BLaER1 (cell line): ENCODE measurements at regions not wholly inside any gene's neighbourhood (a gene's known extent, or its start where the extent isn't known, plus 50 kb on each side); places are given as distances from the start of the nearest gene placed in this dataset.

Experiments used
- H3K27ac ChIP-seq: shearing (Covaris generic); formaldehyde crosslinking; 2 replicates; pipeline ENCODE4 v1.8.1; 2022
- H3K27me3 ChIP-seq: shearing (Covaris generic); formaldehyde crosslinking; 2 replicates; pipeline ENCODE4 v1.8.1; 2022
- H3K36me3 ChIP-seq: shearing (Covaris generic); formaldehyde crosslinking; 2 replicates; pipeline ENCODE4 v1.8.1; 2022
- H3K4me1 ChIP-seq: shearing (Covaris generic); formaldehyde crosslinking; 2 replicates; pipeline ENCODE4 v1.8.1; 2022
- H3K4me2 ChIP-seq: shearing (Covaris generic); formaldehyde crosslinking; 2 replicates; pipeline ENCODE4 v1.8.1; 2022
- H3K4me3 ChIP-seq: shearing (Covaris generic); formaldehyde crosslinking; 2 replicates; pipeline ENCODE4 v1.8.1; 2022
- H3K9ac ChIP-seq: shearing (Covaris generic); formaldehyde crosslinking; 2 replicates; pipeline ENCODE4 v1.8.1; 2022
- H3K9me3 ChIP-seq: shearing (Covaris generic); formaldehyde crosslinking; 2 replicates; pipeline ENCODE4 v1.8.1; 2022
- H4K20me1 ChIP-seq: shearing (Covaris generic); formaldehyde crosslinking; 2 replicates; pipeline ENCODE4 v1.8.1; 2022
- Cebpa-rat ChIP-seq: shearing (Covaris generic); IDR thresholded peaks from 2 replicates; pipeline ENCODE4 v1.8.1; 2022

GRCh38 chr2:15763822-15764682 is 172.4 kb downstream of the DDX1 start:
- Histone ChIP-seq H3K4me1 (no peaks in the 10 kb centered on the region), H3K27ac (no peak overlapping the region), H3K9ac (no peak overlapping the region), H3K27me3 (no peaks in the 10 kb centered on the region; the same call in 1 of the 2 replicates), H3K4me2 (no peak overlapping the region), H3K9me3 (no peaks in the 10 kb centered on the region), H3K36me3 (no peaks in the 10 kb centered on the region), H4K20me1 (no peaks in the 10 kb centered on the region), H3K4me3 (no peak overlapping the region)
- TF ChIP-seq Cebpa-rat: no peak

DNA sequence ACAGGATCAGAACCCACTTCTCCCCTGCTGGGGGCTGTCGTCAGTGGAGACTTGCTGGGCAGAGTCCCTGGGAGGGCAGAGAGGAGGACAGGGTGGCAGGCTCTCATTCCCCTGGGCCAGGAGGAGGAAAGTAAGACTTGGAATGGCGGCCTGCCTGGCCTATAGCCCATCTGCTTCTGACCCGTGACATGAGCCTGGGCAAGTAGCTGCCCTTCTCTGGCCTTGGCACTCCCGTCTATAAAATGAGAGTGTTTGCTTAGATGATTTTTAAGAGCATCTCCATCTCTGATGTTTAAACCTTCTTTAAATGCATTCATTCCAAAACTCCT is 173.0 kb downstream of the DDX1 start:
- Histone ChIP-seq H3K4me2 (no peak overlapping the region), H3K9me3 (no peaks in the 10 kb centered on the region), H3K27me3 (no peaks in the 10 kb centered on the region; the same call in 1 of the 2 replicates), H3K4me3 (no peak overlapping the region), H3K9ac (no peak overlapping the region), H3K4me1 (no peaks in the 10 kb centered on the region), H3K36me3 (no peaks in the 10 kb centered on the region), H4K20me1 (no peaks in the 10 kb centered on the region), H3K27ac (no peak overlapping the region)
- TF ChIP-seq Cebpa-rat: no peak

DNA sequence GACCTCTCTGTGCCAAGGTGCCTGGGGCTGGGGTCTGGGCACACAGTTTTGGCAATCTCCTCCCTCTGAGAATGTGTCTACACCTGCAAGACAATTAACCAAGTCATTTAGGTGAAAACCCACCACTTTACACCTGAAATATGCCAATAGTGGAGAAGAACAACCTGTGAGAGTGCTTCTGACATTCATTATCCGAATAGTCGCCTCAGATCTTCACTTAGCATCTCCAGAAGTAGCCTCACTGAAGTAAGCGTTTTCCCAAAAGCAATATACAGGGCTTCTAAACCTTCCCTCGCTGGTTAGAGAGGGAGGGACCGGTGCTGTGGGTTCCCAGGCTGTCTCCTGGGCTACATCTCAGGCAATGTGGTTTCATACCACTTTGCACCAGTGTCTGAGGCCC is 173.5 kb downstream of the DDX1 start:
- Histone ChIP-seq H3K27me3 (no peaks in the 10 kb centered on the region; the same call in 1 of the 2 replicates), H3K9ac (no peak overlapping the region), H3K9me3 (no peaks in the 10 kb centered on the region), H3K4me2 (no peak overlapping the region), H3K4me1 (no peaks in the 10 kb centered on the region), H3K4me3 (no peak overlapping the region), H3K27ac (no peak overlapping the region), H3K36me3 (no peaks in the 10 kb centered on the region), H4K20me1 (no peaks in the 10 kb centered on the region)
- no peak for TF ChIP-seq Cebpa-rat

DNA sequence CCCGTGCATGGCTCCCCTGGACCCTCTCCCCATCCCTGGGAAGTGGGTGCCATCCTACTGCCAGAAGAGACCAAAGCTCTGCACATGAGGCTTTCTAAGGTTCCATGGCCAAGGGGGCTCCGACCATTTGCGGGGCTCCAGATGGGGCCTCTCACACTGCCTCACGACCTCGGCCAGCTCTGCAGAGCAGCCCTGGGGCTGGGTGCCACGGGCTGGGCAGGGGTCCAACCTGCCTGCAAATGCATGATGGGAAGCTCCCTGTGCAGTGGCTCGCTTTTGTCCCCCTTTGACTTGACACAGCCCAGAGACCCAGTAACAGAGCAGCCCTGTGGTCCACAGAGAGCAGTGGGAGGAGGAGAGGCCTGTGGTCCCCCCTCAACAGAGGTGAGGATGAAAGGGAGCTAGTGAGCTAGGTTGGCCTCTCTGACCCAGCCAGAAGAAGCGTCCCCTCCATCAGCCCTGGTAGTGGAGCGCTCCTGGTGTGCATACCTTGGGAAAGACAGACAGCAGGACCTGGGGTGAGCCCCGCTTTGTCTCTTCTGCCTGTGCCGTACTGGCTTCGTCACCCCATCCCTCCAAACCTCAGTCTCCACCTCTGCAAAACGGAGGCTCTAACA is 174.1 kb downstream of the DDX1 start:
- no peak for TF ChIP-seq Cebpa-rat
- Histone ChIP-seq H3K4me1 (no peaks in the 10 kb centered on the region), H3K27ac (no peak overlapping the region), H3K27me3 (no peaks in the 10 kb centered on the region; the same call in 1 of the 2 replicates), H3K9ac (no peak overlapping the region), H3K4me3 (no peak overlapping the region), H3K36me3 (no peaks in the 10 kb centered on the region), H3K4me2 (no peak overlapping the region), H3K9me3 (no peaks in the 10 kb centered on the region), H4K20me1 (no peaks in the 10 kb centered on the region)

- H3K27ac ChIP-seq: no peak overlapping the region
- H3K4me1 ChIP-seq: no peaks in the 10 kb centered on the region
- no peaks in the 10 kb centered on the region for H3K36me3 ChIP-seq
- TF ChIP-seq Cebpa-rat: no peak
- H3K4me3 ChIP-seq: no peak overlapping the region
- no peaks in the 10 kb centered on the region for H3K9me3 ChIP-seq
- no peaks in the 10 kb centered on the region for H4K20me1 ChIP-seq
- no peak overlapping the region for H3K4me2 ChIP-seq
- H3K9ac ChIP-seq: no peak overlapping the region
- no peaks in the 10 kb centered on the region; the same call in 1 of the 2 replicates for H3K27me3 ChIP-seq
Observed at GRCh38 chr2:15766303-15766861, 174.0 kb upstream of the MYCN start.

DNA sequence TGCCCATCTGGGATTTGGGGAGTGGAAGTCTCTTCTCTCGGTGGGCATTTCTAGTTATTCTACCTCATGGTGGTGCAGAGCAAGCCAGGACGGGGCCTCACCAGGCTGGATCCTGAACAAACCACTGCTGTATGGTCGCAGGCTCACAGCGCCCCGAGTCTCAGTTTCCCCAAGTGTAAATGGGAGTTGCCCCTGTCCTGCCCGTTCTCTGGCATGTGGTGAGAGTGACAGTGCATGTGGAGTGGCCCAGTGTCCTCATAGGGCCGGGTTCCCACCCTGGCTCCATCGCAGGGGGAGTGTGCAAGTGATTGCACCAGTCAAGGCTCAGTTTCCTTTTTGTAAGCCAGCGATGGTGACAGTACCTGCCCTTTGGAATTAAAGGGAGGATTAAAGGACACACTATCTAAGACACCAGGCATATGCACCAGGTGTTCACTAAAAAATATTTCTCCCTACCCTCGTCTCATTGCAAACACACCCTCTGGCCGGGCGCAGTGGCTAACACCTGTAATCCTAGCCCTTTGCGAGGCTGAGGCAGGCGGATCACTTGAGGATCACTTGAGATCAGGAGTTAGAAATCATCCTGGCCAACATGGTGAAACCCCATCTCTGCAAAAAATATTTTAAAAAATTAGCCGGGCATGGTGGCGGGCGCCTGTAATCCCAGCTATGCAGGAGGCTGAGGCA is 173.3 kb upstream of the MYCN start:
- TF ChIP-seq Cebpa-rat: no peak
- Histone ChIP-seq H3K27ac (no peak overlapping the region), H3K36me3 (no peaks in the 10 kb centered on the region), H3K4me2 (no peak overlapping the region), H4K20me1 (no peaks in the 10 kb centered on the region), H3K27me3 (no peaks in the 10 kb centered on the region; the same call in 1 of the 2 replicates), H3K4me1 (no peaks in the 10 kb centered on the region), H3K4me3 (no peak overlapping the region), H3K9me3 (no peaks in the 10 kb centered on the region), H3K9ac (no peak overlapping the region)

- H3K4me2 ChIP-seq: no peak overlapping the region
- H3K36me3 ChIP-seq: no peaks in the 10 kb centered on the region
- H3K4me1 ChIP-seq: no peaks in the 10 kb centered on the region
- H4K20me1 ChIP-seq: no peaks in the 10 kb centered on the region
- H3K9me3 ChIP-seq: no peaks in the 10 kb centered on the region
- H3K27ac ChIP-seq: no peak overlapping the region
- no peak overlapping the region for H3K9ac ChIP-seq
- TF ChIP-seq Cebpa-rat: no peak
- no peaks in the 10 kb centered on the region; the same call in 1 of the 2 replicates for H3K27me3 ChIP-seq
- H3K4me3 ChIP-seq: no peak overlapping the region
Observed at GRCh38 chr2:15767679-15768078, 172.7 kb upstream of the MYCN start.

GRCh38 chr2:15768142-15768541 is 172.2 kb upstream of the MYCN start:
- no peak overlapping the region for H3K27ac ChIP-seq
- H3K9me3 ChIP-seq: no peaks in the 10 kb centered on the region
- H3K4me2 ChIP-seq: no peak overlapping the region
- H3K36me3 ChIP-seq: no peaks in the 10 kb centered on the region
- no peak for TF ChIP-seq Cebpa-rat
- H4K20me1 ChIP-seq: no peaks in the 10 kb centered on the region
- H3K4me3 ChIP-seq: no peak overlapping the region
- H3K27me3 ChIP-seq: no peaks in the 10 kb centered on the region; the same call in 1 of the 2 replicates
- H3K9ac ChIP-seq: no peak overlapping the region
- H3K4me1 ChIP-seq: no peaks in the 10 kb centered on the region

DNA sequence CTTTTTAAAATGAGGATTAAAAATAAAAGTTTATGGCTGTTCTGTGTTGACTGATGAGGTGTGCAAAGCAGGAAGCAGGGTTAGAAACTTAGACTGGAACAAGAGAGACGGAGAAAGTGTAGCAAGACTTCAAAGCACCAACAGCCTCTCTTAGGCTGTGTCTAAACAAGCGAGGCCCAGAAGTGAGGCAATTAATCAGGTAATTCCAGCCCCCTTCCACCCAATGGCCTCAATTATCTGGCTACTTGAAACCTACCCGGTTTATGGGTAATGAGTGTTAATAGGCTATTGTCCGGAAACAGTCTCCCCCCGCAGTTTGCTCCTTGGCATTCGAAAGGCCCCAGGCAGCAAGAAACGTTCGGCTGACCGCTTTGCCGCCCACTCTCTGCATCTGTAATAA is 171.7 kb upstream of the MYCN start:
- H3K36me3 ChIP-seq: no peaks in the 10 kb centered on the region
- no peak overlapping the region for H3K27ac ChIP-seq
- no peaks in the 10 kb centered on the region; the same call in 1 of the 2 replicates for H3K27me3 ChIP-seq
- no peaks in the 10 kb centered on the region for H4K20me1 ChIP-seq
- no peak for TF ChIP-seq Cebpa-rat
- H3K4me1 ChIP-seq: no peaks in the 10 kb centered on the region
- H3K9ac ChIP-seq: no peak overlapping the region
- no peak overlapping the region for H3K4me2 ChIP-seq
- H3K4me3 ChIP-seq: no peak overlapping the region
- no peaks in the 10 kb centered on the region for H3K9me3 ChIP-seq
